ENCODE measurements at regions not wholly inside any gene's neighbourhood (a gene's known extent, or its start where the extent isn't known, plus 50 kb on each side); places are given as distances from the start of the nearest gene placed in this dataset.
A peak's percentile ranks its signal among the peaks of the same experiment; 100 is the strongest.

DNA sequence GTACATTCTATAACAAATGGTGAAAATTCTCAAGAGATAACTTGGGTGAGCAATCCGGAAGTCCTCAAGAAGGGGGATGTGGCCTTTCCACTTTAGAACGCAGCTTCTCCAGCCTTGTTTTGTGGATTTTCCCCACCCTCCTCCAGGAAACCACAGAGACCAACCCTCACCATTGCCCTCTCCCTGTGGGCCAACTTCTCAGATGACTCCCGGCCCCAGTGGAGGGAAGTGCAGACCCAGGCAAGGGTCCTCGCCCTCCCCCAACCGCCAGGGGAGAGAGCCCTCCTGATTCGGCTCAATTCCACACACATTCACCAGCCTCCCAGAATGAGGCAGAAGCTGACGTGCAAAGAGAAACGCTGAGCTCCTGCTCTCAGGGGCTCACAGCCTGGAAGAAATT is 277.2 kb downstream of the EIPR1 start:
- Mint-ChIP-seq H3K4me3 (no peak overlapping the region), H3K27ac (no peak overlapping the region), H3K4me1 (no peaks in the 10 kb centered on the region), H3K9me3 (no peaks in the 10 kb centered on the region), H3K27me3 (ENCODE audit: low read depth in 3 of 3) (peaks cover 1 to 8% (median 4%) of the 10 kb centered on the region in 3 donors), H3K36me3 (no peaks in the 10 kb centered on the region)
- DNase-seq, result no peak

DNA sequence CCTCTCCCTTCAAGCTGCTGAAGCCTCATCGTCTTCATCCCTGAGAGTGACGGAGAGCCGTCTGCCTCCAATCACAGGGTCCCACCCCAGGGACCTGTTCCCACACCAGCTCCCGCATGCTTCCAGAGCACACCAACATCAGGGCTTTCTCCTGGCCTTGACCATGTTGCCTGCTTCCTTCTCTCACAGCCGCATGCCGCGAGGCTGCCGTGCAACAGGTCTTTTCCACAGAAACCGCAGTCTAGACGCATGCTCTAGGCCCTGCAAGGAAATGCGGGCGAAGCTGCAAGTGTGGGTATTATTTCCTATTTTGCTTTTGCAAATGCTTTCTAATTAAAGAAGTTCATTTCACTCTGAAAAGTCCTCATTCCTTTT is 277.8 kb downstream of the EIPR1 start:
- Mint-ChIP-seq H3K36me3 (no peaks in the 10 kb centered on the region), H3K9me3 (no peaks in the 10 kb centered on the region), H3K4me1 (no peaks in the 10 kb centered on the region), H3K27me3 (ENCODE audit: low read depth in 3 of 3) (peaks cover 1 to 8% (median 4%) of the 10 kb centered on the region in 3 donors), H3K27ac (peak overlapping the region in 1 of 6 donors; percentile 30), H3K4me3 (no peak overlapping the region)
- DNase-seq, result no peak

DNA sequence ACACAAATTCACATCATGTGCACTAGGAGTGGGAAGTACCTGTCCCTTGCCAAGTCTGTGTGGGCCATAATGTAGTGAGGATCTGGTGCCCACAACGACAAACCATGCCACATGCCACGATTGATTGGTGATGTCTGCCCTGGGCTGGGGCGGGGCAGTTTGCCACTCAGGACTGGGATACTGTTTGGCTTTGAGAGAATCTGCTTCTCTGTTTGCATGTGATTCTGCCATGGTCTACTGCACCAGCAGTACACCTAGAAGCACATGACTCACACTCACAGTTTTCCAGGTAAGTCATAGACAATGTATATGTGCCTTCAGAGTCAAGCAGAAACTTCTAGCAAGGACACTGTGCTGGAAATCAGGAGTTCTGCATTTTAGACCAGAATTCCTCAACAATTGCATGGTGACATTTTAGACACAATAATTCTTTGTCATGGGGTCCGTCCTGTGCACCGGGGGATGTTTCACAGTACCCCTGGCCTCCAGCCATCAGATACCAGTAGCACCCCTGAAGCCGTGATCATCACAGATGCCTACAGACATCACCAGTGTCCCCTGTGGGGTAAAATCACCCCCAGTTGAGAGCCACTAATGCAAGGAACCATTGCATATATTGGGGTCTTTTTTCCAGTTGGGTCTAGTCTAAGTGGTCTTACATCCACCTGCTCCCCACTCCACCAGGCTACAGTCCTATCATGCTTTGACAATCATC is 278.3 kb downstream of the EIPR1 start:
- Mint-ChIP-seq H3K27me3 (ENCODE audit: low read depth in 3 of 3) (peaks cover 1 to 8% (median 4%) of the 10 kb centered on the region in 3 donors), H3K36me3 (no peaks in the 10 kb centered on the region), H3K9me3 (no peaks in the 10 kb centered on the region), H3K4me3 (no peak overlapping the region), H3K4me1 (no peaks in the 10 kb centered on the region), H3K27ac (peak overlapping the region in 1 of 6 donors; percentile 30)
- DNase-seq, result no peak

DNA sequence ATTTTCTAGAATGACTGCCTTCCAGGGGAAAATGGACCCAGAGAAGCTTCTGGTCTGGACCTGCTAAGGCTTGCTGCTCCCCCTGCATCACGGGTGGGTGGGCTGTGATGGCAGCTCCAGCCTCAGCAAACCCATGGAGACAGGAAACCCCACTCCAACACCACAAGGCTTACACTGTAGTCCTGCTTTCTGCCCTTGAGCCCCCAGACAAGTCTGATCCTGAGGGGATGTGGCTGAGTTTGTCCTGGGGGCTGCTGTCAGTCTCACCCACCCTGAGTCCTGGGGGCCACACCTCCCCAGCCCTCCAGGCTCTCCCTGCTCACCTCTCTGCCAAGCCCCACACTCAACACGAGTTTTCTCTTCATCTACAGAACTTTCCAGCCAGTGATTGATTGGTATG is 279.4 kb downstream of the EIPR1 start:
- Mint-ChIP-seq H3K36me3 (no peaks in the 10 kb centered on the region), H3K4me3 (no peak overlapping the region), H3K27me3 (ENCODE audit: low read depth in 3 of 3) (peaks cover 1 to 8% (median 4%) of the 10 kb centered on the region in 3 donors)

DNA sequence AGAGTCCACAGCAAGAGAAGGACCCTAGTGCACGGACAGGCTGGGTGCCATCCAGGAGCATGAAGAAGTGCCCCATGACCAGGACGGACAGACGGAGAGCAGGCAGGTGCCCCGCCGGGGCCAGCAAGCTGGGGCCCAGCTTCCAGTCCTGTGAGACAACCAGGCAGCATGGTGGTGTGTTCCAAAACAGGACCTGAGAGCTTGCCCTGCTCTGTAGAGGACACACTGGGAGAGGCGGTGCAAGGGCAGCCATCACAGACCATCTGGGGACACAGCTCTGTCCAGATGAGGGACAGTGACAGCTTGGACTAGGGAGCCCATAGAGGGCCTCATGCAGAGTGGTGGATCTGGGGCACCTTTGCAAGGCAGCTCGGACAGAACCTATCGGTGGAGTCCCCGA is 279.8 kb downstream of the EIPR1 start:
- no peak for DNase-seq
- H3K4me3 Mint-ChIP-seq, result no peak overlapping the region
- H3K4me1 Mint-ChIP-seq, result no peaks in the 10 kb centered on the region
- no peaks in the 10 kb centered on the region for H3K36me3 Mint-ChIP-seq
- no peaks in the 10 kb centered on the region for H3K9me3 Mint-ChIP-seq
- H3K27ac Mint-ChIP-seq, result no peak overlapping the region
- peaks cover 1 to 6% (median 4%) of the 10 kb centered on the region in 3 donors for H3K27me3 Mint-ChIP-seq (ENCODE audit: low read depth in 3 of 3)

More for the DNA sequence above, 279.4 kb downstream of the EIPR1 start:
- H3K4me1 Mint-ChIP-seq, result no peaks in the 10 kb centered on the region
- no peak for DNase-seq
- no peak overlapping the region for H3K27ac Mint-ChIP-seq
- no peaks in the 10 kb centered on the region for H3K9me3 Mint-ChIP-seq

DNA sequence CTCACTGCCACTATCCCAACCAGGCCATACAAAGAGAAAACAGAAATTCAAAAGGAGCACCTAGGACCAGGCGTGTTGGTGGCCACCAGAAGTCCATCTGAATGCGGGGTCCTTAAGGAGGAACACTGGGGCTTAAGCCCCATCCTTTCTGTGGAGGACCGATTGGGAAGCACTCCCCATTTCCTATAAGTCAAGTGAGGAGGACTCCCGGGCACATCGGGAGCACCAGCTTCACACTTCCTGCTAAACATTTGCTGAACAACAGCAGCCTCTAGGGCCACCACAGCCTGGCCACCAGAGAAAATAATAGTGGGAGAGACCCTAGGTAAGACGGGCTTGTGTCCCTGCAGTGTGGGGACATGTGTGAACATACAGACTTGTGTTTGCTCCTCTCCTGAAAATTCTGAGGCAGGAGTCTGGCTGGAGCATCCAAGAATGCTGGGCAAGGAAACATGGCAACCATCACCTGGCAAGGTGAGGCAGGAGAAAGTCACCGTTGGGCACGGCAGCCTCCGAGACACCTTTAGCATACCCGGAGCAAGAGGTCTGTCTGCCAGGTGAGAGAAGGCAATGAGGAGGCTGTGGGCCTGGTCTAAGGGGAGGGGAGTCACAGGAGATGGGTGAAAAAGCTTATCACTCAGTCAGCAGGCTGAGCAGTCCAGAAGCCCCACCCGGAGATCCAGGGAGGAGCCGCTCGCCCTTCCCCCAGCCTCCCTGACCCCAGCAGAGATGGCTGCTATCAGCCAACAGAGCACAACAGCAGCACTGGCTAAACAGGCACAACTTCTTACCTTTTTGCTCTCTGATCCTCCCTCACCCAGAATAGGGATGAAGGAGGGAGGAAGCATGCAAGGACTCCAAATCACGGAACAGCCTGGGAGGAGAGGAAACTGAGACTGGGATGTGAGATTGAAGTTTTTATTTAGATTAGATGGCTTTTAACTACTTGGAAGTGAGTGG is 282.3 kb downstream of the EIPR1 start:
- Mint-ChIP-seq H3K27me3 (ENCODE audit: low read depth in 3 of 3) (peaks cover 0 to 6% (median 2%) of the 10 kb centered on the region in 3 donors), H3K4me3 (no peak overlapping the region), H3K4me1 (no peaks in the 10 kb centered on the region), H3K9me3 (peaks cover 0 to 3% (median 0%) of the 10 kb centered on the region in 6 donors), H3K36me3 (no peaks in the 10 kb centered on the region), H3K27ac (no peak overlapping the region)
- no peak for DNase-seq

DNA sequence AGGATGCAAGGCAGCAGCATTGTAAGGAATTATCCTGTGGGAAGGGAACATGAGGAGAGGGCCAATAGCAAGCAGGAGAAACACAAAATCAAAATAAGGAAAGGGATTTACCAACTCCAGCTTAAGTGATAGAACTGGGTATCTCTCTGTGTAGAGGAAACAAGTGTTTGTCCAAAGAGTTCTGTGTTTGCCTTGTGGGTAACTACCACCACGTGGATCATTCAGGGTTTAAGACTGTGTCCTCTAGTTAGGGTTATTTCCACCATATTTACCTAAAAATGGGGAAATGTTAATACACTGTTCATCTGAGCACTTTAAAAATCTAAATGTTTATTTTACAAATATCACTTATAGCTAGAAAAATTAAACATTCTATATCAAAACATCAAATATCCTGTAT is 283.3 kb downstream of the EIPR1 start:
- Mint-ChIP-seq H3K4me3 (no peak overlapping the region), H3K4me1 (no peaks in the 10 kb centered on the region), H3K27ac (no peak overlapping the region), H3K9me3 (peaks cover 0 to 3% (median under 1%) of the 10 kb centered on the region in 6 donors), H3K36me3 (no peaks in the 10 kb centered on the region), H3K27me3 (ENCODE audit: low read depth in 3 of 3) (peaks cover 0 to 6% (median 1%) of the 10 kb centered on the region in 3 donors)
- DNase-seq, result no peak

DNA sequence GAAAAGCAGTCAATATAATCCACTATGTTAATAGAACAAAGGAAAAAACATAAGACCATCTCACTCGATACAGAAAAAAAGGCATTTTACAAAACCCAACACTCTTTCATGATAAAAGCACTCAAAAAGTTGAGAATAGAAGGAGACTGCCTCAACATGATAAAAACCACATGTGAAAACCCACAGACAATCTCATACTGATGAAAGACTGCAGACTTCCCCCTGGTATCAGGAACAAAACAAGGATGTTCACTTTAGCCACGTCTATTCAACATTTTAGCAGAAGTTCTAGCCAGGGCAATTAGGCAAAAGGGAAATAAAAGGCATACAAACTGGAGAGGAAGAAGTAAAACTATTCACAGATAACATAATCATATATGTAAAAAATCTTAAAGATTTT is 285.9 kb downstream of the EIPR1 start:
- Mint-ChIP-seq H3K27ac (no peak overlapping the region), H3K4me3 (no peak overlapping the region), H3K27me3 (ENCODE audit: low read depth in 3 of 3) (peaks cover 0 to 11% (median 0%) of the 10 kb centered on the region in 3 donors), H3K9me3 (peaks cover 1 to 12% (median 5%) of the 10 kb centered on the region in 6 donors), H3K36me3 (no peaks in the 10 kb centered on the region), H3K4me1 (no peaks in the 10 kb centered on the region)
- DNase-seq, result no peak

DNA sequence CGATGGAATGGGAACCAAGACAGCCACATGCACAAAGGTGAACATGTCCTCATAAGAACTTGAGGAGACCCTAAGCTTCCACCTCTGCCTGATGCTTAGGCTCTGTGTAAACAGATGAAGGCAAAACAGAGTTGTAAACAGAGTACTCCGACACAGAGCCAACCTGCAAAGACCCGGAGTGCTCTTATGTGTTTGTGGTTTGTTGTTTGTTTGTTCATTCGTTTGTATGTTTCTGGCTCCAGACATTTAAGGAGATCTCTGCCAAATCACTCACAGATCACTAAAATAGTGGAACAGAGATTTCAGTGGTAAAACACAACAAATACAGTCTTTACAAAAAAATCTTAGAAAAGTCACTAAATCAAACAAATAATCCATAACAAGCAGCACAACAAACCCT is 294.9 kb downstream of the EIPR1 start:
- Mint-ChIP-seq H3K9me3 (peaks cover 5 to 20% (median 7%) of the 10 kb centered on the region in 6 donors), H3K4me1 (no peaks in the 10 kb centered on the region), H3K4me3 (no peak overlapping the region), H3K36me3 (peaks cover 0 to 5% (median 0%) of the 10 kb centered on the region in 3 donors), H3K27ac (no peak overlapping the region), H3K27me3 (ENCODE audit: low read depth in 3 of 3) (peaks cover 3 to 12% (median 7%) of the 10 kb centered on the region in 3 donors)
- no peak for DNase-seq

DNA sequence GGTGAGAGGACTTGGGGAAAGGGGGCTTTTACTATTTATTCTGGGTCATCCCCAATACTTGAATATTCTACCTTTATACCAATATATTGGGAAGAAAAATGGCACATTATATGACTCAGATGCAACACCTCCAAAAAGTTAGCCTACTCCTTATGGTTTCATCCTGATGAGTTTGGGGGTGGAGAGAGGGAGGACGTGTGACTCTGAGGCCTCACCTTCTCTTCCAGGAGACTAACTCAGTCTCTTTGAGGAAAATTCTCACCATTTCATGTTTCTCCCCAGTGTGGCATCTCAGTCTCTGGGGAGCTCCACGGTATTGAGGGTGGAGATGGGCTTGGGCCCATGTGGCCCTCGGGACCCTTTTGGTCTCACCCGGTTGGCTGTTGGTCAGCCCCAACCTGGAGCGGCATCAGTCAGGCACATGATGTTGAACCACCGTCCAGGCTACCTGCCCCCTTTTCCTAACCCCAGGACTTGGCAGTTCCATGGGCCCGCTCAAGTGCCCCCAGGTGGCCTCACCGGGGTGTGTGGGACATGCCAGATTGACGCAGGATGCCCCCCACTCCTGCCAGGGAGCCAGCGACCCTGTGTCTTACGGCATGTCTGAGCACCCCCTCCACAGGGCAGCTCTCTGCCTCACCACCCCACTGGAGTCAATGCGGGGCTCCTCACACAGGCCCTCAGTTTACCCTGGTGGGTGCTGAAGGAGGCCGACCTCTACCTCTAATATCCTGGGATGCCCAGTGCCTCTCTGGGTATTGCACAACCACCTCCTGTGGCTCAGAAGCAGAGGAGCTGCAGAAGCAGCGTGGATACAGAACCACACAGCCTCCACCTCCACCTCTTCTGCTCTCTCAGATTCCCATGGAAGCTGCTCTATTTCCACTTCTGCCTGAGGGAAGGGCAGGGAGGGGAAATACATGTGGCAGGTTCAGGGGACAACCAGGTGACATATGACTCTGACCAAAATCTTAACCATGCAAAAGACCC is 297.4 kb downstream of the EIPR1 start:
- no peak for DNase-seq
- Mint-ChIP-seq H3K4me1 (no peaks in the 10 kb centered on the region), H3K9me3 (peaks cover 1 to 11% (median 6%) of the 10 kb centered on the region in 6 donors), H3K4me3 (no peak overlapping the region), H3K27ac (no peak overlapping the region), H3K27me3 (ENCODE audit: low read depth in 3 of 3) (peaks cover 2 to 8% (median 6%) of the 10 kb centered on the region in 3 donors), H3K36me3 (peaks cover 0 to 1% (median 0%) of the 10 kb centered on the region in 3 donors)

DNA sequence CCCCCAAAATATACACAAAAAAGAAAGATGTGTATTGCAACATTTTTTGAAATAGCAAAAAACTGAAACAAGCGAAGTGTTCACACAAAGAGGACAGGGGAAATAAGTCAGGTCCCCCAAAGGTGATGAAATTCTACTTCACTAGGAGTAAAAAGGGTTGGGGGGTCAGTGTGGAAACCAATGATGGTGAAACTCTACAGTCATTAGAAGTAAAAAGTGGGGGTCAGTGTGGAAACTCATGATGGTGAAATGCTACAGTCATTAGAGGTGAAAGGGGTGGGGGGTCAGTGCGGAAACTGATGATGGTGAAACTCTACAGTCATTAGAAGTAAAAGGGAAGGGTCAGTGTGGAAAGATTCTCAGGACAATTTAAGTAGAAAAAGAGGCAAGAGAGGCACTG is 298.2 kb downstream of the EIPR1 start:
- H3K27me3 Mint-ChIP-seq (ENCODE audit: low read depth in 3 of 3), result peaks cover 2 to 7% (median 4%) of the 10 kb centered on the region in 3 donors
- peaks cover 0 to 8% (median 6%) of the 10 kb centered on the region in 6 donors for H3K9me3 Mint-ChIP-seq
- no peaks in the 10 kb centered on the region for H3K4me1 Mint-ChIP-seq
- H3K27ac Mint-ChIP-seq, result no peak overlapping the region
- no peak for DNase-seq
- H3K36me3 Mint-ChIP-seq, result no peaks in the 10 kb centered on the region
- H3K4me3 Mint-ChIP-seq, result no peak overlapping the region

DNA sequence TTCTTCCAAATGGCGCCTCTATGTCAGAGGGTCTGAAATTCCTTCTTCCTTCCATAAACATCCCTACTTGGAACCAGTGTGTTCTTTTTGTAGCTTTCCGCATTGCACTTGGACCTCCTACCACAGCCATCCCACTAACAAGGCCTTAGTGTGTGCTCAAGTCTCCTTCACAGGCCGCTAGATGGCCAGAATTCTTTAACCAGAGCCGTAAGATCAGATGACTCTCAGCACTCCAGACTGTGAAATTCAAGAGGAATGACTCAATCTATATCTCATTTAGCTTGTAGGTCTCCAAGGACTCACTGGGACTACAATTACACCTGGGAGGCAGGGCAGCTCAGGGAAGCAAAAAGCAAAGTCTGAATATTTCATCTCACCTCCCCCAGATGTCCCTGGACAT is 298.9 kb downstream of the EIPR1 start:
- H3K27ac Mint-ChIP-seq, result no peak overlapping the region
- no peak overlapping the region for H3K4me3 Mint-ChIP-seq
- H3K36me3 Mint-ChIP-seq, result no peaks in the 10 kb centered on the region
- peaks cover 0 to 6% (median 4%) of the 10 kb centered on the region in 6 donors for H3K9me3 Mint-ChIP-seq
- H3K27me3 Mint-ChIP-seq (ENCODE audit: low read depth in 3 of 3), result peaks cover 2 to 5% (median 4%) of the 10 kb centered on the region in 3 donors
- no peak for DNase-seq
- H3K4me1 Mint-ChIP-seq, result no peaks in the 10 kb centered on the region
